ENCODE measurements at regions not wholly inside any gene's neighbourhood (a gene's known extent, or its start where the extent isn't known, plus 50 kb on each side); places are given as distances from the start of the nearest gene placed in this dataset.
A peak's percentile ranks its signal among the peaks of the same experiment; 100 is the strongest.
"Not testable (repeated sequence)": the region's sequence is repeated elsewhere in the genome, so short reads cannot be mapped to it uniquely, and the experiment has no call there.

GRCh38 chr5:56685503-56686217, 129.7 kb upstream of the MAP3K1 start:
- no peak for DNase-seq

GRCh38 chr5:56684159-56684558, 131.2 kb upstream of the MAP3K1 start:
- DNase-seq = no peak

GRCh38 chr5:56683733-56684132, 131.6 kb upstream of the MAP3K1 start:
- no peak for DNase-seq

- DNase-seq = no peak
Measured at GRCh38 chr5:56683281-56683680, 132.1 kb upstream of the MAP3K1 start.

- DNase-seq = no peak
Measured at GRCh38 chr5:56681346-56681745, 134.0 kb upstream of the MAP3K1 start.

- DNase-seq = no peak
Measured at GRCh38 chr5:56680731-56681130, 134.6 kb upstream of the MAP3K1 start.

- DNase-seq = no peak
Measured at GRCh38 chr5:56677690-56678305, 137.6 kb upstream of the MAP3K1 start.

GRCh38 chr5:56676091-56676768, 139.1 kb upstream of the MAP3K1 start:
- no peak for DNase-seq

- DNase-seq = no peak
Measured at GRCh38 chr5:56674441-56674840, 140.9 kb upstream of the MAP3K1 start.

- peak; percentile 29 for DNase-seq
Measured at GRCh38 chr5:56673171-56673570, 142.2 kb upstream of the MAP3K1 start.

- DNase-seq = no peak
Measured at GRCh38 chr5:56671571-56671970, 143.8 kb upstream of the MAP3K1 start.

- no peak for DNase-seq
Measured at GRCh38 chr5:56670916-56671315, 144.4 kb upstream of the MAP3K1 start.

GRCh38 chr5:56669534-56670483, 145.5 kb upstream of the MAP3K1 start:
- DNase-seq = peak; percentile 80

- no peak for DNase-seq
Measured at GRCh38 chr5:56668996-56669395, 146.4 kb upstream of the MAP3K1 start.

- no peak for DNase-seq
Measured at GRCh38 chr5:56667692-56668091, 147.7 kb upstream of the MAP3K1 start.

- no peak for DNase-seq
Measured at GRCh38 chr5:56666901-56667300, 148.4 kb upstream of the MAP3K1 start.

GRCh38 chr5:56665117-56665516, 150.2 kb upstream of the MAP3K1 start:
- DNase-seq = not testable (repeated sequence)

- no peak for DNase-seq
Measured at GRCh38 chr5:56664025-56664424, 151.3 kb upstream of the MAP3K1 start.

GRCh38 chr5:56663523-56663922, 151.8 kb upstream of the MAP3K1 start:
- DNase-seq = no peak

GRCh38 chr5:56662893-56663292, 152.5 kb upstream of the MAP3K1 start:
- DNase-seq = no peak

GRCh38 chr5:56659971-56660370, 155.4 kb upstream of the MAP3K1 start:
- DNase-seq = no peak

- no peak for DNase-seq
Measured at GRCh38 chr5:56658972-56659371, 156.4 kb upstream of the MAP3K1 start.
